CD14-positive monocyte (primary cell): ENCODE measurements at regions not wholly inside any gene's neighbourhood (a gene's known extent, or its start where the extent isn't known, plus 50 kb on each side); places are given as distances from the start of the nearest gene placed in this dataset.

Experiments
- DNase-seq, 3 donors: peaks; one replicate each; pipeline ENCODE4 v3.0.0-alpha.2; 2011 to 2022
- H2AFZ ChIP-seq: 2 replicates; pipeline ENCODE4 v1.6.0; 2012; ENCODE audit warnings: mild to moderate bottlenecking, low read depth, low read length, inconsistent platforms; ENCODE audit not compliant: insufficient read depth, poor library complexity, severe bottlenecking
- H3K27ac ChIP-seq, 2 donors: 1 replicate in 1 of 2; 2 replicates in 1 of 2; pipeline ENCODE4 v1.5.1; 2012 to 2013; ENCODE audit warnings: low read length in 2 of 2, control low read depth in 1 of 2, inconsistent platforms in 1 of 2, low read depth in 1 of 2, mild to moderate bottlenecking in 1 of 2
- H3K27me3 ChIP-seq, 2 donors: one replicate each; pipeline versions ENCODE4 v1.6.0 to v1.6.1; 2011 to 2013; ENCODE audit warnings: low read length in 2 of 2; ENCODE audit not compliant: control insufficient read depth in 2 of 2, insufficient read depth in 2 of 2
- H3K36me3 ChIP-seq, 2 donors: replicated peaks in 1 of 2; 1 replicate in 1 of 2; 2 replicates in 1 of 2; pipeline versions ENCODE4 v1.5.1 to v1.6.1; 2012 to 2013; ENCODE audit warnings: low read length in 2 of 2, control low read depth in 1 of 2, inconsistent platforms in 1 of 2, mild to moderate bottlenecking in 1 of 2; ENCODE audit not compliant: insufficient read depth in 2 of 2, control insufficient read depth in 1 of 2
- H3K4me1 ChIP-seq, 2 donors: 1 replicate in 1 of 2; 2 replicates in 1 of 2; pipeline versions ENCODE4 v1.5.1 to v1.6.1; 2012 to 2013; ENCODE audit warnings: low read length in 2 of 2, control low read depth in 1 of 2, inconsistent platforms in 1 of 2, mild to moderate bottlenecking in 1 of 2, moderate library complexity in 1 of 2; ENCODE audit not compliant: insufficient read depth in 2 of 2, control insufficient read depth in 1 of 2
- H3K4me2 ChIP-seq: replicated peaks from 2 replicates; pipeline ENCODE3; 2012; ENCODE audit warnings: low read length, moderate library complexity, mild to moderate bottlenecking; ENCODE audit not compliant: poor library complexity, severe bottlenecking; ENCODE audit errors: extremely low read depth
- H3K4me3 ChIP-seq, 3 experiments: fragments of 200-600 bp in 1 of 3; sonication (generic) in 1 of 3; replicated peaks in 1 of 3; 1 replicate in 2 of 3; 2 replicates in 1 of 3; pipeline ENCODE4 v1.5.1; 2011 to 2013; ENCODE audit warnings: low read length in 3 of 3, mild to moderate bottlenecking in 3 of 3, control low read depth in 2 of 3, low read depth in 2 of 3, inconsistent platforms in 1 of 3, moderate library complexity in 1 of 3
- H3K79me2 ChIP-seq: 2 replicates; pipeline ENCODE4 v1.6.0; 2012; ENCODE audit warnings: mild to moderate bottlenecking, control low read depth, inconsistent platforms, low read length, moderate library complexity; ENCODE audit not compliant: insufficient read depth
- H3K9ac ChIP-seq: 2 replicates; pipeline ENCODE4 v1.6.0; 2017; ENCODE audit warnings: low read length, mild to moderate bottlenecking; ENCODE audit not compliant: insufficient read depth, poor library complexity, severe bottlenecking
- H3K9me3 ChIP-seq, 2 donors: replicated peaks in 1 of 2; 1 replicate in 1 of 2; 2 replicates in 1 of 2; pipeline versions ENCODE4 v1.5.1 to v1.6.1; 2012 to 2013; ENCODE audit warnings: low read length in 2 of 2, control low read depth in 1 of 2; ENCODE audit not compliant: control insufficient read depth in 1 of 2, insufficient read depth in 1 of 2
- H4K20me1 ChIP-seq: 2 replicates; pipeline ENCODE4 v1.6.0; 2012; ENCODE audit warnings: mild to moderate bottlenecking, low read length, control low read depth, moderate library complexity; ENCODE audit not compliant: insufficient read depth
- H3K27ac Mint-ChIP-seq, 7 donors: one replicate each; pipeline ENCODE4 v1.8.0; 2020; ENCODE audit warnings: mild to moderate bottlenecking in 7 of 7, mixed read lengths in 7 of 7, moderate library complexity in 6 of 7, inconsistent platforms in 2 of 7
- H3K27me3 Mint-ChIP-seq, 3 donors: one replicate each; pipeline ENCODE4 v1.8.0; 2021 to 2022; ENCODE audit warnings: low read depth in 3 of 3, mild to moderate bottlenecking in 3 of 3, mixed read lengths in 3 of 3, moderate library complexity in 3 of 3, inconsistent platforms in 1 of 3
- H3K36me3 Mint-ChIP-seq, 2 donors: one replicate each; pipeline ENCODE4 v1.8.0; 2020; ENCODE audit warnings: mixed read lengths in 2 of 2, inconsistent platforms in 1 of 2, mild to moderate bottlenecking in 1 of 2
- H3K4me1 Mint-ChIP-seq: one replicate; pipeline ENCODE4 v1.8.0; 2020; ENCODE audit warnings: mild to moderate bottlenecking, mixed read lengths
- H3K4me3 Mint-ChIP-seq, 2 donors: one replicate each; pipeline ENCODE4 v1.8.0; 2020; ENCODE audit warnings: mild to moderate bottlenecking in 2 of 2, mixed read lengths in 2 of 2, moderate library complexity in 1 of 2
- H3K9me3 Mint-ChIP-seq, 7 donors: one replicate each; pipeline ENCODE4 v1.8.0; 2020 to 2022; ENCODE audit warnings: mixed read lengths in 7 of 7, mild to moderate bottlenecking in 6 of 7, moderate library complexity in 6 of 7, inconsistent platforms in 2 of 7
- WGBS: methylation state at CpG from one replicate; pipeline ENCODE4 v1.1.5; 2013; ENCODE audit warnings: missing lambda C conversion rate; ENCODE audit not compliant: insufficient coverage; 5-methylcytosine and 5-hydroxymethylcytosine counted together
- intact Hi-C, 2 donors: fragments of 100-400 bp; cut with micrococcal nuclease; formaldehyde crosslinking; loops; one replicate each; pipeline versions ENCODE4 v1.15.0 to v1.15.1; 2023
- TF ChIP-seq, protein P1 (sequence below): fragments of 200-600 bp; IDR thresholded peaks from one replicate; pipeline ENCODE4 v1.8.0; 2022; ENCODE audit warnings: antibody characterized with exemption, mild to moderate bottlenecking

DNA sequence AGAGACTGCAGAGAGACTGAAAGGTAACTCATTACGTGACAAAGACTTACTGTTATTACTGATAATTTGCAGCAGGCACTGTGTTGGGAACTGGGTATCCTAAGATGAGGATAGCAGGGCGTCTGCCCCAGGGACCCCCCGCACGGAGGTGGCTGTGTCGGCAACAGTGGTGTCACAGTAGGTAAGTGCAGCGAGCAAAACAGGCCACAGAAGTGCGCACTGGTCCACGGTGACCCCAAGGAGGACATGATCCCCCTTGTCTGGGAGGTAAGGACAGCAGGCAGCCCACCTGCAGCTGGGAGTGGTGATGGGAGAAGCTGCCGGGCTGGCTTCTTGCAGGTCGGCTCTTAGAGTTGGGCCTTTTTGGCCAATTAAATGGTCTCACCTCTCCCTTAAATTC is 82.9 kb downstream of the FAM43A start:
- peak overlapping the region in 1 of 2 donors; percentile 22 for H3K27ac ChIP-seq
- H3K9ac ChIP-seq = no peak overlapping the region
- peak overlapping the region; percentile 72 to 88 for H3K4me3 Mint-ChIP-seq
- H3K27ac Mint-ChIP-seq = peak overlapping the region in 5 of 7 donors; percentile 24 to 73 (median 66)
- no peak for DNase-seq
- WGBS = 95% methylated on average over 8 of the region's 10 CpGs
- H3K4me1 Mint-ChIP-seq = peaks cover 43% of the 10 kb centered on the region
- H3K9me3 ChIP-seq = no peaks in the 10 kb centered on the region
- peak overlapping the region; percentile 78 for H3K4me2 ChIP-seq
- H3K79me2 ChIP-seq = no peaks in the 10 kb centered on the region
- no peaks in the 10 kb centered on the region for H4K20me1 ChIP-seq
- TF ChIP-seq, protein P1, sequence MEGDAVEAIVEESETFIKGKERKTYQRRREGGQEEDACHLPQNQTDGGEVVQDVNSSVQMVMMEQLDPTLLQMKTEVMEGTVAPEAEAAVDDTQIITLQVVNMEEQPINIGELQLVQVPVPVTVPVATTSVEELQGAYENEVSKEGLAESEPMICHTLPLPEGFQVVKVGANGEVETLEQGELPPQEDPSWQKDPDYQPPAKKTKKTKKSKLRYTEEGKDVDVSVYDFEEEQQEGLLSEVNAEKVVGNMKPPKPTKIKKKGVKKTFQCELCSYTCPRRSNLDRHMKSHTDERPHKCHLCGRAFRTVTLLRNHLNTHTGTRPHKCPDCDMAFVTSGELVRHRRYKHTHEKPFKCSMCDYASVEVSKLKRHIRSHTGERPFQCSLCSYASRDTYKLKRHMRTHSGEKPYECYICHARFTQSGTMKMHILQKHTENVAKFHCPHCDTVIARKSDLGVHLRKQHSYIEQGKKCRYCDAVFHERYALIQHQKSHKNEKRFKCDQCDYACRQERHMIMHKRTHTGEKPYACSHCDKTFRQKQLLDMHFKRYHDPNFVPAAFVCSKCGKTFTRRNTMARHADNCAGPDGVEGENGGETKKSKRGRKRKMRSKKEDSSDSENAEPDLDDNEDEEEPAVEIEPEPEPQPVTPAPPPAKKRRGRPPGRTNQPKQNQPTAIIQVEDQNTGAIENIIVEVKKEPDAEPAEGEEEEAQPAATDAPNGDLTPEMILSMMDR = no peak
- peak overlapping the region; percentile 33 for H2AFZ ChIP-seq
- H3K27me3 ChIP-seq = no peaks in the 10 kb centered on the region
- intact Hi-C loops = loop anchor here (2.0 to 5.0 kb wide), 2 partner anchors 32 to 36 kb away; no protein-coding TSS in a partner anchor
- H3K27me3 Mint-ChIP-seq = peaks cover 0 to 2% (median under 1%) of the 10 kb centered on the region in 3 donors
- H3K36me3 Mint-ChIP-seq = no peaks in the 10 kb centered on the region
- H3K4me1 ChIP-seq = peaks cover 30 to 40% of the 10 kb centered on the region in 2 donors
- H3K4me3 ChIP-seq = peak overlapping the region in 1 of 3 experiments; percentile 71
- no peaks in the 10 kb centered on the region for H3K36me3 ChIP-seq
- H3K9me3 Mint-ChIP-seq = peaks cover 0 to 2% (median 0%) of the 10 kb centered on the region in 7 donors

DNA sequence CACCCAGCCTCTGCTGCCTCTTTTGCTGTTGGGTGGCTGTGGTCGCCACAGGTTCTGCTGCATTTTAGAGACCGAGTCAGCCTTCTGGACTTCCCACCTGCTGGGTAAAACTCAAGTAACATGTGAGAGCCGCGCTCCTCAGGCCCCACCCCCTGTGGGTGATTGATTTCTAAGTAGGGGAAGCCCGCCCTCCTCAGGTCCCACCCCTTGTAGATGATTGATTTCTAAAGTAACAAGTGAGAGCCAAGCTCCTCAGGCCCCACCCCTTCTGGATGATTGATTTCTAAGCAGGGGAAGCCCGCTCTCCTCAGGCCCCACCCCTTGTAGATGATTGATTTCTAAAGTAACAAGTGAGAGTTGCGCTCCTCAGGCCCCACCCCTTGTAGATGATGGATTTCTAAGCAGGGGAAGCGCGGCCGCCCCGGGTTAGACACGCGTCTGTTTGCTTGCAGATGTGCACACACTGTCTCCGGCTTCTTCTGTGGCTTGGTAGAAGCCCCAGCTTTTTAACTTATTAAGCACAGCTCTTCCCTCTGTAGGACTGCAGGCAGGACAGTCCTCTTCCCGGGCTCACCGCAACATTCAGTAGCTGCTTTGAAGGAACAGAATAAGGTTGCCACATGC is 83.4 kb downstream of the FAM43A start:
- no peaks in the 10 kb centered on the region for H3K36me3 Mint-ChIP-seq
- no peaks in the 10 kb centered on the region for H4K20me1 ChIP-seq
- no peaks in the 10 kb centered on the region for H3K79me2 ChIP-seq
- H3K9me3 ChIP-seq = no peaks in the 10 kb centered on the region
- peaks cover 30 to 39% of the 10 kb centered on the region in 2 donors for H3K4me1 ChIP-seq
- H3K4me2 ChIP-seq = peak overlapping the region; percentile 78
- peaks cover 0 to 2% (median 0%) of the 10 kb centered on the region in 7 donors for H3K9me3 Mint-ChIP-seq
- H3K27ac Mint-ChIP-seq = peak overlapping the region; percentile 24 to 90 (median 76)
- intact Hi-C loops = loop anchor here (2.0 to 5.0 kb wide), 2 partner anchors 32 to 37 kb away; no protein-coding TSS in a partner anchor
- peaks cover 0 to 6% (median 3%) of the 10 kb centered on the region in 3 donors for H3K27me3 Mint-ChIP-seq
- 2% methylated on average over 7 of the region's 16 CpGs for WGBS
- H3K4me3 Mint-ChIP-seq = peak overlapping the region; percentile 72 to 88
- H2AFZ ChIP-seq = peak overlapping the region; percentile 75
- H3K36me3 ChIP-seq = no peaks in the 10 kb centered on the region
- peak overlapping the region in 1 of 2 donors; percentile 22 for H3K27ac ChIP-seq
- no peak overlapping the region for H3K9ac ChIP-seq
- no peaks in the 10 kb centered on the region for H3K27me3 ChIP-seq
- H3K4me1 Mint-ChIP-seq = peaks cover 43% of the 10 kb centered on the region
- TF ChIP-seq, protein P1 = no peak
- peak; percentile 93 to 95 (median 93) for DNase-seq
- H3K4me3 ChIP-seq = peak overlapping the region; percentile 24 to 71 (median 57)
